ENCODE measurements at regions not wholly inside any gene's neighbourhood (a gene's known extent, or its start where the extent isn't known, plus 50 kb on each side); places are given as distances from the start of the nearest gene placed in this dataset.
"Not testable (repeated sequence)": the region's sequence is repeated elsewhere in the genome, so short reads cannot be mapped to it uniquely, and the experiment has no call there.

GRCh38 chr11:21783954-21784353 lies 408.9 kb upstream of the ANO5 start:
- Mint-ChIP-seq H3K27ac (ENCODE audit: unreplicated experiment) (no peak overlapping the region), H3K9me3 (peaks cover 2% of the 10 kb centered on the region), H3K36me3 (ENCODE audit: low read depth) (no peaks in the 10 kb centered on the region), H3K4me3 (no peak overlapping the region), H3K27me3 (ENCODE audit: low read depth) (peaks cover 7% of the 10 kb centered on the region), H3K4me1 (no peaks in the 10 kb centered on the region)
- no peak for TF ChIP-seq CTCF (conservative IDR thresholded peaks at IDR 0.05)
- no peak for DNase-seq (ENCODE audit: low read depth, low spot score)

- Mint-ChIP-seq H3K27me3 (ENCODE audit: low read depth) (peaks cover 7% of the 10 kb centered on the region), H3K36me3 (ENCODE audit: low read depth) (no peaks in the 10 kb centered on the region), H3K4me1 (no peaks in the 10 kb centered on the region), H3K4me3 (no peak overlapping the region), H3K27ac (ENCODE audit: unreplicated experiment) (no peak overlapping the region), H3K9me3 (peaks cover 5% of the 10 kb centered on the region)
- no peak for TF ChIP-seq CTCF (conservative IDR thresholded peaks at IDR 0.05)
- DNase-seq (ENCODE audit: low read depth, low spot score): no peak
These were observed 407.5 kb upstream of the ANO5 start for GRCh38 chr11:21785351-21785750.

- H3K36me3 Mint-ChIP-seq (ENCODE audit: low read depth): no peaks in the 10 kb centered on the region
- H3K9me3 Mint-ChIP-seq: peaks cover 6% of the 10 kb centered on the region
- DNase-seq (ENCODE audit: low read depth, low spot score): no peak
- H3K4me3 Mint-ChIP-seq: no peak overlapping the region
- no peak overlapping the region for H3K27ac Mint-ChIP-seq (ENCODE audit: unreplicated experiment)
- H3K4me1 Mint-ChIP-seq: no peaks in the 10 kb centered on the region
- no peak for TF ChIP-seq CTCF (conservative IDR thresholded peaks at IDR 0.05)
- H3K27me3 Mint-ChIP-seq (ENCODE audit: low read depth): peaks cover 12% of the 10 kb centered on the region
These were observed 398.6 kb upstream of the ANO5 start for GRCh38 chr11:21794306-21794705.

DNA sequence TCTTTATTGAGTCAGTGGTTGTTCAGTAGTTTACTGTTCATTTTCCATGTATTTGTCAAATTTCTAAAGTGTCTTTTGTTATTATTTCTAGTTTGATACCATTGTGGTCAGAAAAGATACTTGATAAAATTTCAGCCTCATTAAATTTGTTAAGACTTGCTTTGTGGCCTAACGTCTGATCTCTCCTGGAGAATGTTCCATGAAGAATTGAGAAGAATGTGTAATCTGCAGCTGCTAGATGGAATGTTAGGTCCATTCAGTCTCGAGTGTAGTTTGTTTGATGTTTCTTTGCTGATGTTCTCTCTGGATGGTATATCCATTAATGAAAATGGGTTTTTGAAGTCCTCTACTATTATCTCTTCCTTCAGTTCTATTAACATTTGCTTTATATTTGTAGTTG lies 394.7 kb upstream of the ANO5 start:
- Mint-ChIP-seq H3K4me1 (no peaks in the 10 kb centered on the region), H3K27ac (ENCODE audit: unreplicated experiment) (no peak overlapping the region), H3K9me3 (peaks cover 2% of the 10 kb centered on the region), H3K4me3 (no peak overlapping the region), H3K27me3 (ENCODE audit: low read depth) (peaks cover 9% of the 10 kb centered on the region), H3K36me3 (ENCODE audit: low read depth) (no peaks in the 10 kb centered on the region)
- DNase-seq (ENCODE audit: low read depth, low spot score): no peak
- TF ChIP-seq CTCF (conservative IDR thresholded peaks at IDR 0.05): no peak

DNA sequence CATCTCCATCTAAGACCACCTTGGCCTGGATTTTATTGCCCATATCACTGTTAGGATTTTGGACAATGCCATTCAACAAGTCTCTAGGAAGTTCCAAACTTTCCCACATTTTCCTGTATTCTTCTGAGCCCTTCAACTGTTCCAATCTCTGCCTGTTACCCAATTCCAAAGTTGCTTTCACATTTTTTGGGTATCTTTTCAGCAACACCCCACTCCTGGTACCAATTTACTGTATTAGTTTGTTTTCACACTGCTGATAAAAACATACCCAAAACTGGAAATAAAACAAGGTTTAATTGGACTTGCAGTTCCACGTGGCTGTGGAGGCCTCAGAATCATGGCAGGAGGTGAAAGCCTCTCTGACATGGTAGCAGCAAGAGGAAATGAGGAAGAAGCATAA lies 388.4 kb upstream of the ANO5 start:
- H3K27ac Mint-ChIP-seq (ENCODE audit: unreplicated experiment); H3K4me3 Mint-ChIP-seq; H3K9me3 Mint-ChIP-seq; DNase-seq (ENCODE audit: low read depth, low spot score); H3K27me3 Mint-ChIP-seq (ENCODE audit: low read depth); H3K4me1 Mint-ChIP-seq; H3K36me3 Mint-ChIP-seq (ENCODE audit: low read depth): not testable (repeated sequence)

DNA sequence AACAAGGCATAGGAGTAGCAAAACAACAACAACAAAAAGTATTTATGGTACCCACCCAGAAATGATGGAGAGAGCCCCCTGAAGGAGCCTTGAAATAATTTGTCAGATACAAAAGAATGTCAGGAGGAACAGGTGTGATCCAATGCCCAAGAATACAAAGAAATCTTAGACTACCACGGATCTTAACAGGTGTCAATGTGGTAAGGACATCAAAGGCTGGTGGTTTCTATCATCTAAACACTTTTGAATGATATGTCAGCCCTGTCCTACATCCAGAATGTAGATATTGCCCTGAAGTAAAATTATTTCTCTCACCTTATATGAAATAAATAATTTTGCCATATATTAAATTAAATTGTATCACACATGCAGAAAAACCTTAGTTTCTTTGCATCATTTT lies 386.4 kb upstream of the ANO5 start:
- no peak for DNase-seq (ENCODE audit: low read depth, low spot score)
- no peaks in the 10 kb centered on the region for H3K27me3 Mint-ChIP-seq (ENCODE audit: low read depth)
- no peaks in the 10 kb centered on the region for H3K36me3 Mint-ChIP-seq (ENCODE audit: low read depth)
- H3K9me3 Mint-ChIP-seq: peaks cover 8% of the 10 kb centered on the region
- no peak for TF ChIP-seq CTCF (conservative IDR thresholded peaks at IDR 0.05)
- no peak overlapping the region for H3K27ac Mint-ChIP-seq (ENCODE audit: unreplicated experiment)
- H3K4me3 Mint-ChIP-seq: no peak overlapping the region
- H3K4me1 Mint-ChIP-seq: no peaks in the 10 kb centered on the region
